ENCODE measurements at regions not wholly inside any gene's neighbourhood (a gene's known extent, or its start where the extent isn't known, plus 50 kb on each side); places are given as distances from the start of the nearest gene placed in this dataset.

DNA sequence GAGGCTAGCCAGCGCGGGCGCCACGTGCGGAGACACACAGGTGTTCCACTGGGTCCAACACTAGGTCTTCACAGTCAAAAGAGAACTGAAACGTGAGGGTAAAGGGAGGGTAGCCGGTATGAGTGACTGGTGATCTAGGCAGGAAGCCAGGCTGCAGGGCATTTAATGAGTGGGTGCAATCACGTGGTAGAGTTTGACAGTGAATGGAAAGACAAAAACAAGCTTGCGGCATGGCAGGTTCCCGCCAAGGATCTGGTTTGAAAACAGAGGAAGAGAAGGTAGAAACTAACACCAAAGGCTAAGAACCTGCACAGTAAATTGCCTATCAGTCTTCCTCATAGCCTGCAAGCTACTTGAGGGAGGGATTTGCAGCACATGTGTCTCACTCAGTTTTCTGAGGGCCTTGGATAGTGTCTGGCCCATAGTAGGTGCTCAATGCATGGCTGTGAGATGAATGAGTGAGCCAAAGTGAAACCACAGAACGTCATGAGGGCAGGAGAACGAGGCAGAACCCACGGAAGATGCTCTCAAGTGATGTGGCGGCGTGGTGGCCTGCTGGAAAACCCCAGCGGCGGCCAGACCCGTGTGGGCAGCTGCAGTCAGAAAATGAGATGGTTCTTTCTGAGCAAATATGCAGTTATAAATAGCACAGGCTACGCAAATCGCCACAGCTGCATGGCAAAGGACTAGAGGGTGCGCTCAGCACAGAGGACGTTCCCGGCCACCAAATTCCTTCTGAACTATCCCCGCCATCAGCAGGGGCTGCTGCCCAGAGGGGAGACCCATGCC, 183.6 kb upstream of the NFE2L3 start:
- POLR2A ChIA-PET, result no interaction called here
- Histone ChIP-seq H3K27me3 (ENCODE audit: control insufficient read depth in 2 of 2, insufficient read depth in 2 of 2, low read length in 2 of 2) (peaks cover 0 to 2% of the 10 kb centered on the region in 2 experiments), H4K20me1 (replicated peaks; ENCODE audit: control insufficient read depth, extremely low read depth, insufficient read depth, low read length) (no peaks in the 10 kb centered on the region), H3K4me2 (ENCODE audit: insufficient read depth, low read length) (no peak overlapping the region), H3K79me2 (ENCODE audit: control insufficient read depth, insufficient read depth, low read length) (no peaks in the 10 kb centered on the region), H3K36me3 (ENCODE audit: control insufficient read depth in 2 of 2, extremely low read depth in 1 of 2, insufficient read depth in 2 of 2, low read length in 2 of 2) (no peaks in the 10 kb centered on the region), H3K4me3 (replicated peaks in 1 of 3; ENCODE audit: insufficient read depth in 1 of 3, low read depth in 1 of 3, low read length in 3 of 3) (no peak overlapping the region), H3K4me1 (ENCODE audit: control insufficient read depth, extremely low read depth, insufficient read depth, low read length) (no peaks in the 10 kb centered on the region), H3K9ac (replicated peaks; ENCODE audit: extremely low read depth, insufficient read depth, low read length) (no peak overlapping the region), H2AFZ (ENCODE audit: low read depth, low read length) (no peak overlapping the region), H3K9me1 (replicated peaks; ENCODE audit: control insufficient read depth, extremely low read depth, insufficient read depth, low read length) (no peaks in the 10 kb centered on the region), H3K9me3 (replicated peaks; ENCODE audit: control insufficient read depth, insufficient read depth, low read length) (no peaks in the 10 kb centered on the region), H3K27ac (ENCODE audit: insufficient read depth, low read depth, low read length) (no peak overlapping the region)
- no TSS peak for BruUV-seq (replicated peaks)
- CTCF ChIA-PET, result no interaction called here
- no peak for TF ChIP-seq MYC (IDR thresholded peaks at IDR 0.05; ENCODE audit: low read depth, low read length)
- TF ChIP-seq, protein P1, sequence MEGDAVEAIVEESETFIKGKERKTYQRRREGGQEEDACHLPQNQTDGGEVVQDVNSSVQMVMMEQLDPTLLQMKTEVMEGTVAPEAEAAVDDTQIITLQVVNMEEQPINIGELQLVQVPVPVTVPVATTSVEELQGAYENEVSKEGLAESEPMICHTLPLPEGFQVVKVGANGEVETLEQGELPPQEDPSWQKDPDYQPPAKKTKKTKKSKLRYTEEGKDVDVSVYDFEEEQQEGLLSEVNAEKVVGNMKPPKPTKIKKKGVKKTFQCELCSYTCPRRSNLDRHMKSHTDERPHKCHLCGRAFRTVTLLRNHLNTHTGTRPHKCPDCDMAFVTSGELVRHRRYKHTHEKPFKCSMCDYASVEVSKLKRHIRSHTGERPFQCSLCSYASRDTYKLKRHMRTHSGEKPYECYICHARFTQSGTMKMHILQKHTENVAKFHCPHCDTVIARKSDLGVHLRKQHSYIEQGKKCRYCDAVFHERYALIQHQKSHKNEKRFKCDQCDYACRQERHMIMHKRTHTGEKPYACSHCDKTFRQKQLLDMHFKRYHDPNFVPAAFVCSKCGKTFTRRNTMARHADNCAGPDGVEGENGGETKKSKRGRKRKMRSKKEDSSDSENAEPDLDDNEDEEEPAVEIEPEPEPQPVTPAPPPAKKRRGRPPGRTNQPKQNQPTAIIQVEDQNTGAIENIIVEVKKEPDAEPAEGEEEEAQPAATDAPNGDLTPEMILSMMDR (IDR thresholded peaks at IDR 0.05; ENCODE audit: extremely low read depth in 1 of 2, insufficient read depth in 1 of 2, low read depth in 1 of 2, low read length in 2 of 2), result no peak
- dilution Hi-C loops (cut with MboI; ENCODE audit: extremely low pct_ligation_motif_present, low sequenced_read_pairs), result no loop called here
- DNase-seq (ENCODE audit: low read depth, low spot score), result no peak
- FAIRE-seq, result no peak
- intact Hi-C loops (cut with micrococcal nuclease), result no loop called here

DNA sequence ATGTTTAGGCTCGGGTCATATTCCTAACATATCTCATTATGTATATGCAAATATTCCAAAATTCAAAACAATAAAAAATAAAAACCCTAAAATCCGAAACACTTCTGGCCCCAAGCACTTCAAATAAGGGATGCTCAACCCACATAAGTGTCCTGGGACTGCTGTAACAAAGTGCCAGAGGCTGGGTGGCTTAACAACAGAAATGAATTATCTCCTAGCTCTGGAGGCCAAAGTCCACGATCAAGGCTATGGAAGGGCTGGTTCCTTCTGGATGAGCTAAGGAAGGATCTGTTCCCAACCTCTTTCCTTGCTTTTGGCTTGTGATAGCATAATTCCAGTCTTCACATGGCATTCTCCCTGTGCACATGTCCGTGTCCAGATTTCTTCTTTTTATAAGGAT, 181.6 kb upstream of the NFE2L3 start:
- Histone ChIP-seq H3K36me3 (ENCODE audit: control insufficient read depth in 2 of 2, extremely low read depth in 1 of 2, insufficient read depth in 2 of 2, low read length in 2 of 2) (no peaks in the 10 kb centered on the region), H3K4me3 (replicated peaks in 1 of 3; ENCODE audit: insufficient read depth in 1 of 3, low read depth in 1 of 3, low read length in 3 of 3) (no peak overlapping the region), H2AFZ (ENCODE audit: low read depth, low read length) (no peak overlapping the region), H3K9ac (replicated peaks; ENCODE audit: extremely low read depth, insufficient read depth, low read length) (no peak overlapping the region), H3K79me2 (ENCODE audit: control insufficient read depth, insufficient read depth, low read length) (no peaks in the 10 kb centered on the region), H3K27me3 (ENCODE audit: control insufficient read depth in 2 of 2, insufficient read depth in 2 of 2, low read length in 2 of 2) (peaks cover 0 to 2% of the 10 kb centered on the region in 2 experiments), H4K20me1 (replicated peaks; ENCODE audit: control insufficient read depth, extremely low read depth, insufficient read depth, low read length) (no peaks in the 10 kb centered on the region), H3K9me1 (replicated peaks; ENCODE audit: control insufficient read depth, extremely low read depth, insufficient read depth, low read length) (no peaks in the 10 kb centered on the region), H3K27ac (ENCODE audit: insufficient read depth, low read depth, low read length) (no peak overlapping the region), H3K4me1 (ENCODE audit: control insufficient read depth, extremely low read depth, insufficient read depth, low read length) (no peaks in the 10 kb centered on the region), H3K9me3 (replicated peaks; ENCODE audit: control insufficient read depth, insufficient read depth, low read length) (no peaks in the 10 kb centered on the region), H3K4me2 (ENCODE audit: insufficient read depth, low read length) (no peak overlapping the region)
- TF ChIP-seq MYC (IDR thresholded peaks at IDR 0.05; ENCODE audit: low read depth, low read length) (no peak), JUN (IDR thresholded peaks at IDR 0.05; ENCODE audit: borderline replicate concordance, insufficient read depth, insufficient read length, low read depth) (no peak), POLR2AphosphoS5 (IDR thresholded peaks at IDR 0.05; ENCODE audit: insufficient read depth, low read depth, low read length) (no peak), EZH2 (IDR thresholded peaks at IDR 0.05; ENCODE audit: borderline replicate concordance, low read depth, low read length, severe bottlenecking) (no peak)
- ChIA-PET POLR2A (no interaction called here), CTCF (no interaction called here)
- intact Hi-C loops (cut with micrococcal nuclease), result no loop called here
- no peak for FAIRE-seq
- dilution Hi-C loops (cut with MboI; ENCODE audit: extremely low pct_ligation_motif_present, low sequenced_read_pairs), result no loop called here
- BruUV-seq (replicated peaks), result no TSS peak
- DNase-seq (ENCODE audit: low read depth, low spot score), result no peak
